ENCODE measurements at regions not wholly inside any gene's neighbourhood (a gene's known extent, or its start where the extent isn't known, plus 50 kb on each side); places are given as distances from the start of the nearest gene placed in this dataset.

DNA sequence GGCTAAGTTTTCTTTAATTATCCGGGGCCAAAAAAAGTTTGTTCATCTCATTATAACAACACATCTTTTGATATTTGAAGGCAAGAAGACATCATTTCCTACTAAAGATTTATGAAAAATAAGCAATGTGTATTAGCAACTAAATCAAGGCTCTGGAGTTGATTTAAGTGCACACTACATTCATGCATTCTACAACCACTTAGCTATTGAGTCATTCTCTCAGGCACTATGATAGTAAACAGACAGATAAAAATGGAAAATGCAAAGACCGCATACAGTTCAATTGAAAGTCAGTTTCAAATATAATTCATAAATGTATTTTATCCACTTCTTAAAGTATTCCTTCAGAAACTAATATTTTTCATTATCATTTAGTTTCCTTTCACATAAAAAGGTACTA, 1395.2 kb downstream of the PCDH9 start:
- TF ChIP-seq EZH2phosphoT487 (IDR thresholded peaks at IDR 0.05; ENCODE audit: low read depth) (no peak), CTCF (IDR thresholded peaks at IDR 0.05; ENCODE audit: low read depth, low read length) (no peak)
- Histone ChIP-seq H3K27ac (ENCODE audit: low read length) (no peak overlapping the region), H3K4me1 (ENCODE audit: low read length) (no peaks in the 10 kb centered on the region), H3K4me3 (ENCODE audit: low read length) (no peak overlapping the region), H3K9me3 (ENCODE audit: insufficient read depth, low read length) (no peaks in the 10 kb centered on the region), H3K36me3 (replicated peaks; ENCODE audit: low read depth, low read length) (no peaks in the 10 kb centered on the region), H2AFZ (ENCODE audit: low read depth, low read length) (no peak overlapping the region), H3K9ac (ENCODE audit: low read length) (no peak overlapping the region), H3K79me2 (ENCODE audit: low read length) (no peaks in the 10 kb centered on the region), H4K20me1 (ENCODE audit: insufficient read depth, low read length) (no peaks in the 10 kb centered on the region), H3K4me2 (ENCODE audit: low read length) (no peak overlapping the region), H3K27me3 (ENCODE audit: low read depth, low read length) (no peaks in the 10 kb centered on the region)

DNA sequence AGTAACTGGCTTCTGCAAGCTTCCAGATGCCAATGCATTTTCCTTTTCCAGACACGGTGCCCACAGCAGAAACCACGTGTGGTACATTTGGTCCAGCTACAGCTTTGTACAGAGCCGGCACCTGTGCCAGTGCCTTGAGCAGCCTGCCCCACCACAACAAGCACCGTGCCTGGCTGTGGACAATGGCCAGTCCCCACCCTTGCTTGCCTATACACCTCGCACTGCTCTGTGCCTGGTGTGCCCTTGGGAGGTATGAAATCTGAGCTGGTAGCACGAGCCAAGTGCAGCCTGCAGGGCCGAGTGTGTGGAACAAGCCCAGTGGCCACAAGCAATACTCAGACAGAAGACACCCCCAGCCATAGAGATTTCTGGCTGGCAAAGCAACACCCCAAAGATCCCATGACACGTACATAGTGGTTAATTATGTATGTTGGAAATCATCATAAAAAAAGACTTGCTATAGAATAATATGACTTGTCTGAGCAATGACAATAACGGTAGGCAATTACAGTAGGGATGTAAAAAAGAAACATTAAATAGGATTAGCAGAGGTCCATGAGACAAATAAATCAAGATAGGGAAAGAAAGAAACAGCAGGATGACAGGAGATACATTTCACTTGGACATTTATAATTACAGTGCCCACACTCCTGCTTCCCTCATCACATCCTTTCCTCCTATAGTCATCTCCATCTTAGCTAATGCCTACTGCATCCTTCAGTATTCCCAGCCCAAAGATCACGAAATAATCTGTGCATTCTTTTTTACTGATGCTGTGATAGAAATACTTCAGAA, 1399.5 kb downstream of the PCDH9 start:
- TF ChIP-seq CTCF (IDR thresholded peaks at IDR 0.05; ENCODE audit: low read depth, low read length) (no peak), EZH2phosphoT487 (IDR thresholded peaks at IDR 0.05; ENCODE audit: low read depth) (no peak)
- Histone ChIP-seq H3K79me2 (ENCODE audit: low read length) (no peaks in the 10 kb centered on the region), H3K27ac (ENCODE audit: low read length) (no peak overlapping the region), H3K27me3 (ENCODE audit: low read depth, low read length) (no peaks in the 10 kb centered on the region), H3K9me3 (ENCODE audit: insufficient read depth, low read length) (no peaks in the 10 kb centered on the region), H3K4me1 (ENCODE audit: low read length) (no peaks in the 10 kb centered on the region), H3K9ac (ENCODE audit: low read length) (no peak overlapping the region), H3K36me3 (replicated peaks; ENCODE audit: low read depth, low read length) (no peaks in the 10 kb centered on the region), H2AFZ (ENCODE audit: low read depth, low read length) (no peak overlapping the region), H3K4me3 (ENCODE audit: low read length) (no peak overlapping the region), H4K20me1 (ENCODE audit: insufficient read depth, low read length) (no peaks in the 10 kb centered on the region), H3K4me2 (ENCODE audit: low read length) (no peak overlapping the region)

GRCh38 chr13:65829241-65830008, 1400.7 kb downstream of the PCDH9 start:
- no peak overlapping the region for H3K9ac ChIP-seq (ENCODE audit: low read length)
- no peaks in the 10 kb centered on the region for H3K4me1 ChIP-seq (ENCODE audit: low read length)
- no peaks in the 10 kb centered on the region for H3K79me2 ChIP-seq (ENCODE audit: low read length)
- H2AFZ ChIP-seq (ENCODE audit: low read depth, low read length) = no peak overlapping the region
- H3K4me3 ChIP-seq (ENCODE audit: low read length) = no peak overlapping the region
- TF ChIP-seq EZH2phosphoT487 (IDR thresholded peaks at IDR 0.05; ENCODE audit: low read depth) (no peak), CTCF (IDR thresholded peaks at IDR 0.05; ENCODE audit: low read depth, low read length) (no peak)
- H3K9me3 ChIP-seq (ENCODE audit: insufficient read depth, low read length) = no peaks in the 10 kb centered on the region
- no peak overlapping the region for H3K4me2 ChIP-seq (ENCODE audit: low read length)
- H3K36me3 ChIP-seq (replicated peaks; ENCODE audit: low read depth, low read length) = no peaks in the 10 kb centered on the region
- no peaks in the 10 kb centered on the region for H4K20me1 ChIP-seq (ENCODE audit: insufficient read depth, low read length)
- no peak overlapping the region for H3K27ac ChIP-seq (ENCODE audit: low read length)
- H3K27me3 ChIP-seq (ENCODE audit: low read depth, low read length) = no peaks in the 10 kb centered on the region

DNA sequence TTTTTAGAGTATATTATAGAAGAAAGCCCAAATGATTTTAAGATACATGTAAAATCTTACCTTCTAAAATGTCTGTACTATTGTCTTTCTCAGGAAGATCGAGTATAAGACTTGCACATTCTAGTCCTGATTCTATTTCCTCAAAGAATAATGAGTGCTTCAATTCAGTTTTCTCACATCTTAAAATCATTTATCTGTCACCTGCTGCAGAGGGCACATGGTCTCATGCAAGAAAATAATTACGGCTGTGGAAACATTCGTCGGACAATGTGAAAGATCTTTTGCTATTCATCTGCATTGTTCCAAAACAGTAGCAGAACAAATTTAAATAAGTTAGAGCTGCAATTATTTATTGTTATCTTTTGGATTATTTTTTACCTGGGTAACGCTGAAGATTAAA, 1403.5 kb downstream of the PCDH9 start:
- no peaks in the 10 kb centered on the region for H3K27me3 ChIP-seq (ENCODE audit: low read depth, low read length)
- no peak overlapping the region for H3K27ac ChIP-seq (ENCODE audit: low read length)
- no peaks in the 10 kb centered on the region for H4K20me1 ChIP-seq (ENCODE audit: insufficient read depth, low read length)
- no peak overlapping the region for H3K4me3 ChIP-seq (ENCODE audit: low read length)
- H3K9me3 ChIP-seq (ENCODE audit: insufficient read depth, low read length) = no peaks in the 10 kb centered on the region
- H3K36me3 ChIP-seq (replicated peaks; ENCODE audit: low read depth, low read length) = no peaks in the 10 kb centered on the region
- no peak for TF ChIP-seq CTCF (IDR thresholded peaks at IDR 0.05; ENCODE audit: low read depth, low read length)
- no peak for TF ChIP-seq EZH2phosphoT487 (IDR thresholded peaks at IDR 0.05; ENCODE audit: low read depth)
- no peaks in the 10 kb centered on the region for H3K79me2 ChIP-seq (ENCODE audit: low read length)
- H2AFZ ChIP-seq (ENCODE audit: low read depth, low read length) = no peak overlapping the region
- no peak overlapping the region for H3K4me2 ChIP-seq (ENCODE audit: low read length)
- H3K9ac ChIP-seq (ENCODE audit: low read length) = no peak overlapping the region
- H3K4me1 ChIP-seq (ENCODE audit: low read length) = no peaks in the 10 kb centered on the region
